GM23248 (cell line): ENCODE measurements at regions not wholly inside any gene's neighbourhood (a gene's known extent, or its start where the extent isn't known, plus 50 kb on each side); places are given as distances from the start of the nearest gene placed in this dataset.

ENCODE experiments used
- DNase-seq: peaks from one replicate; pipeline ENCODE4 v3.0.0-alpha.2; 2015
- H2AFZ ChIP-seq: fragments of 200-600 bp; sonication (generic); 2 replicates; pipeline ENCODE4 v1.6.1; 2016; ENCODE audit warnings: antibody characterized with exemption
- H3F3A ChIP-seq: fragments of 200-600 bp; sonication (generic); 2 replicates; pipeline ENCODE4 v1.6.1; 2016; ENCODE audit warnings: mild to moderate bottlenecking, antibody characterized with exemption, mixed run types; ENCODE audit not compliant: insufficient read depth
- H3K27ac ChIP-seq: fragments of 200-600 bp; sonication (generic); 2 replicates; pipeline ENCODE4 v1.5.1; 2016; ENCODE audit warnings: mild to moderate bottlenecking
- H3K27me3 ChIP-seq: fragments of 200-600 bp; sonication (generic); replicated peaks from 2 replicates; pipeline ENCODE4 v1.6.1; 2016; ENCODE audit warnings: mild to moderate bottlenecking; ENCODE audit not compliant: insufficient read depth
- H3K36me3 ChIP-seq: fragments of 200-600 bp; sonication (generic); 2 replicates; pipeline ENCODE4 v1.6.1; 2016; ENCODE audit warnings: low read depth, mild to moderate bottlenecking
- H3K4me1 ChIP-seq: fragments of 200-600 bp; sonication (generic); 2 replicates; pipeline ENCODE4 v1.6.1; 2016; ENCODE audit warnings: mild to moderate bottlenecking; ENCODE audit not compliant: insufficient read depth
- H3K4me2 ChIP-seq: fragments of 200-600 bp; sonication (generic); one replicate; pipeline ENCODE4 v1.6.1; 2016; ENCODE audit warnings: mild to moderate bottlenecking; ENCODE audit not compliant: unreplicated experiment
- H3K4me3 ChIP-seq: fragments of 200-600 bp; sonication (generic); 2 replicates; pipeline ENCODE4 v1.5.1; 2016; ENCODE audit warnings: mild to moderate bottlenecking
- H3K79me2 ChIP-seq: fragments of 200-600 bp; sonication (generic); 2 replicates; pipeline ENCODE4 v1.6.1; 2016; ENCODE audit warnings: mild to moderate bottlenecking; ENCODE audit not compliant: insufficient read depth
- H3K9ac ChIP-seq: fragments of 200-600 bp; sonication (generic); 2 replicates; pipeline ENCODE4 v1.6.1; 2016; ENCODE audit warnings: mild to moderate bottlenecking
- H3K9me2 ChIP-seq: fragments of 200-600 bp; sonication (generic); 2 replicates; pipeline ENCODE4 v1.6.1; 2016; ENCODE audit warnings: mixed run types, mild to moderate bottlenecking, moderate library complexity; ENCODE audit not compliant: insufficient read depth
- H3K9me3 ChIP-seq: fragments of 200-600 bp; sonication (generic); one replicate; pipeline ENCODE4 v1.6.1; 2017; ENCODE audit warnings: low read depth
- H4K20me1 ChIP-seq: fragments of 200-600 bp; sonication (generic); 2 replicates; pipeline ENCODE4 v1.6.0; 2016; ENCODE audit not compliant: insufficient read depth
- EZH2 ChIP-seq: fragments of 200-600 bp; sonication (generic); IDR thresholded peaks from 2 replicates; pipeline ENCODE4 v1.6.1; 2018; ENCODE audit warnings: antibody characterized with exemption, mild to moderate bottlenecking; ENCODE audit not compliant: insufficient read depth, poor library complexity, severe bottlenecking
- EZH2phosphoT487 ChIP-seq: fragments of 200-600 bp; sonication (generic); IDR thresholded peaks from 2 replicates; pipeline ENCODE4 v1.6.1; 2018; ENCODE audit warnings: antibody characterized with exemption, moderate library complexity, mild to moderate bottlenecking, low read depth; ENCODE audit not compliant: insufficient read depth
- WGBS, 2 experiments: methylation state at CpG; one replicate each; pipeline ENCODE4 v1.1.6; 2015 to 2017; ENCODE audit warnings: low lambda C conversion rate in 2 of 2, low coverage in 1 of 2; ENCODE audit errors: missing lambda C conversion rate in 2 of 2; 5-methylcytosine and 5-hydroxymethylcytosine counted together
- in situ Hi-C: fragments of 300-500 bp; cut with MboI; formaldehyde crosslinking; loops from 2 replicates; pipeline ENCODE4 v1.15.0; 2020

DNA sequence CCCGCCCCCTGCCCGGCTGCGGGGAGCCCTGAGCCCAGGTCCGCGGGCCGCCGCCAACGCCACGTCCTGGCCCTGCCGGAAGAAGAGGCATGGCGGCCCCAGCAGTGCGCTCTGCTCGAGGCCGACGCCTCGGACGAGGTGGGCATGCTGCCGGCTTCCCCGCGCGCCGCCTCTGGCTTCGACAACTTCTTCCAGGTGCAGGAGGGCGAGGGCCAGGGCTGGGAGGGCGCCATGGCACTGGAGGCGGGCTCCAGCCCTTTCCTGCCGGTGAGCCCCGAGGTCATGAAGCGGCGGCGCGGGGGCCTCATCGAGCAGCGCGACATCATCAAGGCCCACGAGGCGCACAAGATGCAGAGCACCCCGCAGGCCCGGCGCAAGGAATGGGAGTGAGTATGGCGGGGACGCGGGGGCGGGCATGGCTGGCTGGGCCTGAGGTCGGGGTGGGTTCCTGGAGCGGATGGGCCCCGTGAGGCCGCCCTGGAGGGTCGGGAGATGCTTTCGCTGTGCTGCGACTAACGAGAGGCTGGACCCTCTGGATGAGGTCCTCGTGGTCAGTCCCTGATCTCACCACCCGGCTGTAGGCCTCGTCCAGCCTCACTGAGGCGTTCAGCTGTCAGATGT lies 70.0 kb upstream of the CACNA1E start:
- Histone ChIP-seq H3K9me3 (no peaks in the 10 kb centered on the region), H3K9me2 (no peaks in the 10 kb centered on the region), H3F3A (no peaks in the 10 kb centered on the region), H3K36me3 (no peaks in the 10 kb centered on the region), H3K27ac (no peak overlapping the region), H3K4me2 (no peak overlapping the region), H3K4me1 (no peaks in the 10 kb centered on the region), H2AFZ (no peak overlapping the region), H3K79me2 (no peaks in the 10 kb centered on the region), H3K9ac (no peak overlapping the region), H3K27me3 (no peaks in the 10 kb centered on the region), H3K4me3 (no peak overlapping the region), H4K20me1 (no peaks in the 10 kb centered on the region)
- DNase-seq = no peak
- WGBS, 2 experiments = 75 to 79% methylated on average over 32 to 51 of the region's 56 CpGs
- in situ Hi-C loops = loop anchor here (25.0 kb wide), 1 partner anchor 201 kb away; no protein-coding TSS in a partner anchor
- TF ChIP-seq EZH2 (no peak), EZH2phosphoT487 (no peak)

DNA sequence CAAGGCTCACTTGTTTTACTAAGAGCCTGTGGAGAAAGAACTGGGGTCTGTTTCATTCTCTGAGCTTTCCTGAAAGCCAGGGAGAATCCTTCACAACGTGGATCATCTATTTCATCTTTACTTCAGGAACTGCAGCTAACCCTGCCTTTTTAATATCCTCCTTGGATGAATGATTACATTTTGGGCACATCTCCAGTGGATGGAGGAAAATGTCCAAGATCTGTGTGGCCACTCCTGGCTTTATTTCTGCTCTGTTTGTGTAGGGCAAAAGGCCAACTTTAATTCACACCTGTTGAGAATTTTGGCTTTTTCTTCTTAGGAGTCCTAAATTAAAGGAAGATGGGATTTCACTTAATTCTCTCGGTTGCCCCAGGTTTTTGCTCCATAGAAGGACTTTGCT lies 69.5 kb upstream of the CACNA1E start:
- Histone ChIP-seq H3K79me2 (no peaks in the 10 kb centered on the region), H3K4me2 (no peak overlapping the region), H3K9me3 (no peaks in the 10 kb centered on the region), H3K9ac (no peak overlapping the region), H3F3A (no peaks in the 10 kb centered on the region), H3K27me3 (no peaks in the 10 kb centered on the region), H3K4me3 (no peak overlapping the region), H3K36me3 (no peaks in the 10 kb centered on the region), H3K27ac (no peak overlapping the region), H3K4me1 (no peaks in the 10 kb centered on the region), H4K20me1 (no peaks in the 10 kb centered on the region), H2AFZ (no peak overlapping the region), H3K9me2 (no peaks in the 10 kb centered on the region)
- WGBS, 2 experiments = 14% methylated on average over 2 of the region's 2 CpGs
- in situ Hi-C loops = loop anchor here (25.0 kb wide), 1 partner anchor 202 kb away; no protein-coding TSS in a partner anchor
- TF ChIP-seq EZH2 (no peak), EZH2phosphoT487 (no peak)
- DNase-seq = no peak

DNA sequence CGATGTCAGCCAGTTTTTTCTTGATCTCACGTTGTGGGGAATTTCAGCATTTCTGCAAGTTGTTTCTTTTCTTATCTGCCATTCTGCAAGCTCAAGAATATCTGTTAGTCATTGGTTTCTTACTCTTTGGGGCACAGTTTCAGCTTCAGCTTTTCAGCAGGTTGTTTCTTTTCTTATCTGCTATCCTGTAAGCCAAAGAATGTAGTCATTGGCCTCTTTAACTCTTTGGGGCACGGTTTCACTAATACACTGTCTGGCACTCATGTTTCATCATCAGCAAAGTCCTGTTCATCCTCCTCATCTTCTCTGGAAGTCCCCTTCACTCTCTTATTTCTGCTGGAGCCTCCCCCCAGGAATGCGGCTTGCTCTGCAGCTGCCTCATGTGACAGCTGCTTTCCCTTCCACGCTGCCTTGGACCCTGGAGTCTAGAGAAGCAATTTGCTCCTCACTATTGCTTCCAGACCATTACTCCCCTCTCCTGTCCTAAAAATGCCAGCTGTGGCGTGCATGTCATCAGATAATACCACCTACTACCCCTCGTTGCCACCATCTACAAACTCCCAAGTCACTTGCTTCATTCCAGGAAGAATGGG lies 67.0 kb upstream of the CACNA1E start:
- H3K79me2 ChIP-seq = no peaks in the 10 kb centered on the region
- no peaks in the 10 kb centered on the region for H3K4me1 ChIP-seq
- 20 to 25% methylated on average over 7 of the region's 7 CpGs for WGBS, 2 experiments
- no peaks in the 10 kb centered on the region for H3K9me2 ChIP-seq
- DNase-seq = no peak
- H3K4me2 ChIP-seq = no peak overlapping the region
- in situ Hi-C loops = loop anchor here (25.0 kb wide), 1 partner anchor 204 kb away; no protein-coding TSS in a partner anchor
- no peaks in the 10 kb centered on the region for H3K36me3 ChIP-seq
- H3F3A ChIP-seq = no peaks in the 10 kb centered on the region
- no peaks in the 10 kb centered on the region for H3K9me3 ChIP-seq
- H3K9ac ChIP-seq = no peak overlapping the region
- H3K4me3 ChIP-seq = no peak overlapping the region
- no peak overlapping the region for H2AFZ ChIP-seq
- no peak overlapping the region for H3K27ac ChIP-seq
- no peaks in the 10 kb centered on the region for H3K27me3 ChIP-seq
- no peaks in the 10 kb centered on the region for H4K20me1 ChIP-seq
- TF ChIP-seq EZH2 (no peak), EZH2phosphoT487 (no peak)

DNA sequence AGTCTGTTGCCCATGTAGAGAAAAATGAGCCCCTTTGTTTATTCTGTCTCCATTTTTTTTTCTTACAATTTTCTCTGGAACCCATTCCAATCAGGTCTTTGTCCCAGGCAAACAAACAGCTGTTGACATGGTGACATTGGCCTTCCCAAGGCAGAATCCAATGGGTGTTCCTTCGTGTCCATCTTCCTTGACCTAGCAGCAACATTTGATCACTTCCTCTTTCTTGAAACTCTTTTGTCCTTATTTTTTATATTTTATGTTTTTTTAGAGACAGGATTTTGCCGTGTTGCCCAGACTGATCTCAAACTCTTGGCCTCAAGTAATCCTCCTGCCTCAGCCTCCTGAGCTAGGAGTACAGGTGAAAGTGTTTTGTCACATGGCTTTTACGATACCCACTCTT lies 65.4 kb upstream of the CACNA1E start:
- Histone ChIP-seq H3K9me2 (no peaks in the 10 kb centered on the region), H3K4me1 (no peaks in the 10 kb centered on the region), H3K4me2 (no peak overlapping the region), H3K9ac (no peak overlapping the region), H3K36me3 (no peaks in the 10 kb centered on the region), H4K20me1 (no peaks in the 10 kb centered on the region), H3F3A (no peaks in the 10 kb centered on the region), H3K4me3 (no peak overlapping the region), H3K9me3 (no peaks in the 10 kb centered on the region), H3K79me2 (no peaks in the 10 kb centered on the region), H2AFZ (no peak overlapping the region), H3K27ac (no peak overlapping the region), H3K27me3 (no peaks in the 10 kb centered on the region)
- DNase-seq = no peak
- TF ChIP-seq EZH2phosphoT487 (no peak), EZH2 (no peak)
- WGBS, 2 experiments = 17 to 27% methylated on average over 3 of the region's 3 CpGs
- in situ Hi-C loops = loop anchor here (25.0 kb wide), 1 partner anchor 206 kb away; no protein-coding TSS in a partner anchor
